K562 (cell line): ENCODE measurements at regions not wholly inside any gene's neighbourhood (a gene's known extent, or its start where the extent isn't known, plus 50 kb on each side); places are given as distances from the start of the nearest gene placed in this dataset.

Experiments used
- ATAC-seq: fragments of 200-7000 bp; cut with Tn5 transposase; 3 replicates; pipeline ENCODE4 v1.9.1; 2020; ENCODE audit warnings: moderate library complexity
- BruUV-seq: library from RNA; stranded (reverse); fragments of 400-500 nt; replicated peaks from 2 replicates; lab custom pipeline; 2021; lab: Mats Ljungman, UMichigan
- CTCF ChIA-PET: fragments of 300-600 bp; formaldehyde crosslinking; extraction: SDS; loops from one replicate; lab custom pipeline; 2021; ENCODE audit warnings: low intra/inter-chr PET ratio; lab: Yijun Ruan, JAX
- POLR2A ChIA-PET: fragments of 300-600, 350-650 bp; sonication (Branson Sonifier 250); formaldehyde crosslinking; extraction: SDS; loops from one replicate; lab custom pipeline; 2021; ENCODE audit warnings: antibody characterized with exemption, inconsistent platforms; lab: Yijun Ruan, JAX
- DNase-seq, 4 experiments: peaks; one replicate each; pipeline versions ENCODE4 v3.0.0 to v3.0.0-alpha.2; 2011 to 2018; ENCODE audit warnings: low spot score in 3 of 4, mixed read lengths in 3 of 4; ENCODE audit errors: extremely low read depth in 1 of 4
- FAIRE-seq: peaks from 2 replicates; lab custom pipeline; 2011; peaks lifted over from hg19 to GRCh38; lab: Jason Lieb, UNC
- H2AFZ ChIP-seq: 2 replicates; pipeline ENCODE4 v1.6.0; 2011; ENCODE audit warnings: low read depth, low read length, control low read depth, inconsistent platforms
- H3K27ac ChIP-seq: fragments of 200-600 bp; 3 replicates; pipeline ENCODE4 v1.8.0; 2011; ENCODE audit warnings: low read depth, mild to moderate bottlenecking, control low read depth, inconsistent platforms, low read length, moderate library complexity, mixed read lengths; ENCODE audit errors: extremely low read depth
- H3K27me3 ChIP-seq, 2 experiments: fragments of 300-600 bp in 1 of 2; 2 replicates in 1 of 2; 3 replicates in 1 of 2; pipeline versions ENCODE4 v1.6.0 to v1.8.0; 2011; ENCODE audit warnings: inconsistent platforms in 2 of 2, low read length in 2 of 2, mild to moderate bottlenecking in 1 of 2, mixed read lengths in 1 of 2, moderate library complexity in 1 of 2; ENCODE audit not compliant: control insufficient read depth in 2 of 2, insufficient read depth in 2 of 2
- H3K36me3 ChIP-seq: fragments of 300-600 bp; 3 replicates; pipeline ENCODE4 v1.8.0; 2011; ENCODE audit warnings: mild to moderate bottlenecking, low read length, inconsistent platforms; ENCODE audit not compliant: control insufficient read depth, insufficient read depth
- H3K4me1 ChIP-seq, 2 experiments: fragments of 200-600 bp in 1 of 2; replicated peaks in 1 of 2; 2 replicates in 1 of 2; 3 replicates in 1 of 2; pipeline versions ENCODE4 v1.5.1 to v1.8.0; 2011; ENCODE audit warnings: inconsistent platforms in 2 of 2, low read length in 2 of 2, mild to moderate bottlenecking in 1 of 2, mixed read lengths in 1 of 2, moderate library complexity in 1 of 2; ENCODE audit not compliant: control insufficient read depth in 2 of 2, insufficient read depth in 2 of 2
- H3K4me2 ChIP-seq: 2 replicates; pipeline ENCODE4 v1.6.1; 2011; ENCODE audit warnings: low read length, control low read depth, inconsistent platforms, mixed read lengths; ENCODE audit not compliant: insufficient read depth
- H3K4me3 ChIP-seq: fragments of 200-600 bp; sonication (generic), shearing (Covaris generic); 2 replicates; pipeline ENCODE4 v1.5.1; 2016; ENCODE audit warnings: control low read depth, inconsistent platforms
- H3K79me2 ChIP-seq: fragments of 200-600 bp; 3 replicates; pipeline ENCODE4 v1.8.0; 2011; ENCODE audit warnings: low read length, inconsistent platforms; ENCODE audit not compliant: control insufficient read depth, insufficient read depth
- H3K9ac ChIP-seq, 2 experiments: 2 replicates each; pipeline versions ENCODE4 v1.6.0 to v1.6.1; 2011; ENCODE audit warnings: low read depth in 2 of 2, low read length in 2 of 2, control low read depth in 1 of 2, inconsistent platforms in 1 of 2, mild to moderate bottlenecking in 1 of 2, mixed read lengths in 1 of 2; ENCODE audit not compliant: insufficient read depth in 1 of 2
- H3K9me1 ChIP-seq: one replicate; pipeline ENCODE4 v1.6.0; 2011; ENCODE audit warnings: inconsistent platforms, mild to moderate bottlenecking, low read length, moderate library complexity; ENCODE audit not compliant: control insufficient read depth, insufficient read depth
- H3K9me3 ChIP-seq: replicated peaks from 2 replicates; pipeline ENCODE4 v1.5.1; 2011; ENCODE audit warnings: low read depth, low read length, inconsistent platforms; ENCODE audit not compliant: control insufficient read depth, insufficient read depth
- H4K20me1 ChIP-seq: replicated peaks from 2 replicates; pipeline ENCODE4 v1.6.1; 2011; ENCODE audit warnings: low read length, inconsistent platforms, mixed read lengths; ENCODE audit not compliant: control insufficient read depth, insufficient read depth
- HDAC1 ChIP-seq, 2 experiments: fragments of 450-650 bp; IDR thresholded peaks; 2 replicates each; pipeline ENCODE4 v1.6.1; 2016 to 2017; ENCODE audit warnings: inconsistent platforms in 1 of 2, mild to moderate bottlenecking in 1 of 2, moderate library complexity in 1 of 2
- MAFF ChIP-seq: IDR thresholded peaks from 2 replicates; pipeline ENCODE4 v1.6.1; 2012; ENCODE audit warnings: low read length, improper control_type of control experiment
- NCOR1 ChIP-seq: fragments of 450-650 bp; IDR thresholded peaks from 2 replicates; pipeline ENCODE4 v1.6.1; 2016; ENCODE audit warnings: mild to moderate bottlenecking, moderate library complexity
- NONO ChIP-seq, 2 experiments: fragments of 200-400 bp in 1 of 2; fragments of 450-650 bp in 1 of 2; formaldehyde crosslinking in 1 of 2; IDR thresholded peaks; 2 replicates each; pipeline ENCODE4 v1.6.1; 2017; ENCODE audit warnings: low read depth in 2 of 2, mild to moderate bottlenecking in 2 of 2, moderate library complexity in 2 of 2, low read length in 1 of 2
- OTX1 ChIP-seq: fragments of 450-650 bp; formaldehyde crosslinking; IDR thresholded peaks from 2 replicates; pipeline ENCODE4 v1.4.0; 2022; ENCODE audit warnings: mild to moderate bottlenecking
- ZBTB7A ChIP-seq: IDR thresholded peaks from 2 replicates; pipeline ENCODE4 v1.6.1; 2011; ENCODE audit warnings: low read depth, mild to moderate bottlenecking, low read length, moderate library complexity, borderline replicate concordance; ENCODE audit not compliant: control insufficient read depth
- ZNF316 ChIP-seq: fragments of 450-650 bp; IDR thresholded peaks from 2 replicates; pipeline ENCODE4 v1.6.1; 2016
- WGBS: fragments of 100-300 bp; shearing (Covaris generic); methylation state at CpG from one replicate; pipeline ENCODE4 v1.1.6; 2016; ENCODE audit warnings: low coverage, mixed read lengths; ENCODE audit not compliant: insufficient coverage; ENCODE audit errors: missing lambda C conversion rate; 5-methylcytosine and 5-hydroxymethylcytosine counted together
- in situ Hi-C: fragments of 300-500 bp; cut with MboI; formaldehyde crosslinking; loops from 4 replicates; pipeline ENCODE4 v1.15.0; 2018; ENCODE audit warnings: inconsistent platforms, mixed read lengths
- intact Hi-C: fragments of 100-400 bp; cut with micrococcal nuclease; formaldehyde crosslinking; loops from 2 replicates; pipeline ENCODE4 v1.14.2; 2022

DNA sequence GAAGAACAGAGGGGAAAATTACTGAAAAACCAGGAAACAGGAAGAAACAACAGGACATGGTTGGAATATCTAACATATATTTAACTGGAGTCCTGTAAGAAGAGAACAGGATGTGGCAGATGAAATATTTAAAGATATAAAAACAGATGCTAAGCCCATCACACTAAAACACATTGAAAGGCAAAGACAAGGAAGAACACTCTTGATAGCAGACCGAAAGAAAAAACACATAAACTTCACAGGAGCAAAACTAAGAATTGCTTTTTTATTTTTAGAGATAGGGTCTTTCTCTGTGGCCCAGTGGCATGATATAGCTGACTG is 324.4 kb upstream of the ARRDC3 start (continued):
- TF ChIP-seq NONO (IDR thresholded peaks at IDR 0.05; ENCODE audit: low read depth in 2 of 2, low read length in 1 of 2), result no peak
- no peak for TF ChIP-seq ZBTB7A
- TF ChIP-seq OTX1 (CRISPR knock-in tag), result no peak
- TF ChIP-seq HDAC1 (IDR thresholded peaks at IDR 0.05), result no peak

DNA sequence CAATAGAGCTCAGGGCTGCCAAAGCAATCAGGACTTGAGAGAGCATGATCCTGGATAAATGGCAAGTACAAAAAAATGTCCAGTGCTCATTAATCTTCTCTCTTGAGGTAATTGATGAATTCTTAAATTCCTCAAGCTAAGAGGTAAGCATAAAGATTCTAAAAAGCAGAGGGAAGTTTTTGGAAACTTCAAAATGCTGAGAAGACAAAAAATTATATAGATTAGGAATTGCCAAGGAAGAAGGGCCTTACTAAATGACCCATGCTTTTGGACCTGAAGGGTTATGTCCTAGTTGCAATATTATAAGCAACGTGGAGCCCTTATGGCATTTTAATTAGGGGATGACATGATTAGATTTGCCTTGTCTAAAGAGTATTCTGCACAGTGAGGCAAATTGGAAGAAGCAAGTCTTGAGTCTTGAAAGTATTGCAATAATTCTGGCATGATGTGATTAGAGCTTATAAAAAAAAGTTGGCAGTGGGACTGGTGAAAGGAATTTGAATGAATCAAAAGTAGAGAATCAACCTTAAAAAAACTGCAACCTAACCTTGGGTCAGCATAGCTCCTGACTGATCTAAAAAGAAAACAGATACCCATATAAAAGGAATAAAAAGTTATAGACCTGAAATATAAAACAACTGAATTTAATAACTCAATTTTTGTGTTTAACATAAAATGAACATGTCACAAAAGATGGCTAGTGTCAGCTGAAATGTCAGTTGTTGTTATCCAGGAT is 323.8 kb upstream of the ARRDC3 start:
- WGBS, result 0% methylated on average over 1 of the region's 1 CpG
- Histone ChIP-seq H3K4me2 (no peak overlapping the region), H3K9ac (no peak overlapping the region), H2AFZ (no peak overlapping the region), H3K27ac (no peak overlapping the region), H3K4me1 (no peaks in the 10 kb centered on the region), H3K36me3 (no peaks in the 10 kb centered on the region), H4K20me1 (no peaks in the 10 kb centered on the region), H3K4me3 (no peak overlapping the region), H3K9me3 (no peaks in the 10 kb centered on the region; the same call in none of the 2 replicates), H3K9me1 (no peaks in the 10 kb centered on the region), H3K27me3 (no peaks in the 10 kb centered on the region), H3K79me2 (no peaks in the 10 kb centered on the region)
- BruUV-seq, result no TSS peak
- ATAC-seq, result no peak
- no peak for FAIRE-seq
- DNase-seq, result no peak
- POLR2A ChIA-PET, result no interaction called here
- CTCF ChIA-PET, result no interaction called here
- intact Hi-C loops (no loop called here), in situ Hi-C loops (no loop called here)
- TF ChIP-seq NCOR1 (no peak), MAFF (0 out of 2 replicates have a peak, but pooled peaks have one; percentile 3), ZNF316 (peak; percentile 42; the same call in 1 of the 2 replicates)
